Ovary (tissue), 3 donors: ENCODE measurements at regions not wholly inside any gene's neighbourhood (a gene's known extent, or its start where the extent isn't known, plus 50 kb on each side); places are given as distances from the start of the nearest gene placed in this dataset.

Source experiments
- EP300 ChIP-seq: sonication (generic); formaldehyde crosslinking; IDR thresholded peaks from one replicate; pipeline ENCODE4 v1.6.1; 2017; ENCODE audit warnings: antibody characterized with exemption
- POLR2A ChIP-seq: fragments of 450-650 bp; IDR thresholded peaks from one replicate; pipeline ENCODE4 v1.6.1; 2017; ENCODE audit warnings: antibody characterized with exemption, mild to moderate bottlenecking, moderate library complexity
- TF ChIP-seq, protein P1 (sequence below), 3 donors: fragments of 450-650 bp in 2 of 3; fragments of 200-600 bp in 1 of 3; IDR thresholded peaks; one replicate each; pipeline versions ENCODE4 v1.5.1 to v1.8.0; 2016 to 2022; ENCODE audit warnings: antibody characterized with exemption in 3 of 3, mild to moderate bottlenecking in 1 of 3
- donor health status: DM: no; HTN: no; CAD: no.

DNA sequence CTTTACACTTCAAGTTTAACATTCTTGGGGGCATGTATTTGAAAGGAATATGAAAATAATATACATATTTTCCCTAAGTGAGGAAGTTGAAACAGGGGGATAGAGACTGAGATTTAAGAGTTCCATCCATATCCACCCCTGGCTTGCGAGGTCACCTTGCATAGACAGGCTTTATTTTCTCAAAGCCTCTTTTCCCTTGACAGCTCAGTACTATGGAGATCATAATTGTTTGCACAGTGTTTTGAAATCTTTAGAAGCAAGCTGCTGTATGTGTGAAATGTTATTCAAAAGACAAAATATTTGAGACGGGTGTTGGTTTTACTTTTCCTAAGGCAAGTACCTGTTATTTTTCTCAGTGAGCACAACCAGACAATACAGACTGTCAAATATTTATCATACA is 163.1 kb downstream of the LRRC70 start:
- TF ChIP-seq, protein P1, sequence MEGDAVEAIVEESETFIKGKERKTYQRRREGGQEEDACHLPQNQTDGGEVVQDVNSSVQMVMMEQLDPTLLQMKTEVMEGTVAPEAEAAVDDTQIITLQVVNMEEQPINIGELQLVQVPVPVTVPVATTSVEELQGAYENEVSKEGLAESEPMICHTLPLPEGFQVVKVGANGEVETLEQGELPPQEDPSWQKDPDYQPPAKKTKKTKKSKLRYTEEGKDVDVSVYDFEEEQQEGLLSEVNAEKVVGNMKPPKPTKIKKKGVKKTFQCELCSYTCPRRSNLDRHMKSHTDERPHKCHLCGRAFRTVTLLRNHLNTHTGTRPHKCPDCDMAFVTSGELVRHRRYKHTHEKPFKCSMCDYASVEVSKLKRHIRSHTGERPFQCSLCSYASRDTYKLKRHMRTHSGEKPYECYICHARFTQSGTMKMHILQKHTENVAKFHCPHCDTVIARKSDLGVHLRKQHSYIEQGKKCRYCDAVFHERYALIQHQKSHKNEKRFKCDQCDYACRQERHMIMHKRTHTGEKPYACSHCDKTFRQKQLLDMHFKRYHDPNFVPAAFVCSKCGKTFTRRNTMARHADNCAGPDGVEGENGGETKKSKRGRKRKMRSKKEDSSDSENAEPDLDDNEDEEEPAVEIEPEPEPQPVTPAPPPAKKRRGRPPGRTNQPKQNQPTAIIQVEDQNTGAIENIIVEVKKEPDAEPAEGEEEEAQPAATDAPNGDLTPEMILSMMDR (IDR thresholded peaks at IDR 0.05) = no peak
- TF ChIP-seq POLR2A (no peak), EP300 (no peak)
